Smooth muscle cell (in vitro differentiated cells): ENCODE measurements at regions not wholly inside any gene's neighbourhood (a gene's known extent, or its start where the extent isn't known, plus 50 kb on each side); places are given as distances from the start of the nearest gene placed in this dataset.

Experiments used
- DNase-seq: peaks from one replicate; lab custom pipeline; 2025; ENCODE audit not compliant: unreplicated experiment; lab: John Stamatoyannopoulos, UW
- H2AFZ ChIP-seq: fragments of 200-600 bp; sonication (generic); 2 replicates; pipeline ENCODE4 v1.6.0; 2016; ENCODE audit warnings: antibody characterized with exemption, low read depth, mild to moderate bottlenecking
- H3F3A ChIP-seq: fragments of 200-600 bp; sonication (generic); 2 replicates; pipeline ENCODE4 v1.6.0; 2017; ENCODE audit warnings: antibody characterized with exemption, low read depth
- H3K27ac ChIP-seq: fragments of 200-600 bp; sonication (generic); 2 replicates; pipeline ENCODE4 v1.5.1; 2016; ENCODE audit warnings: low read depth, mild to moderate bottlenecking
- H3K27me3 ChIP-seq: fragments of 200-600 bp; sonication (generic); 2 replicates; pipeline ENCODE4 v1.6.1; 2016; ENCODE audit warnings: low read depth, mild to moderate bottlenecking
- H3K36me3 ChIP-seq: fragments of 200-600 bp; sonication (generic); 2 replicates; pipeline ENCODE4 v1.5.1; 2016; ENCODE audit warnings: low read depth
- H3K4me1 ChIP-seq: fragments of 200-600 bp; sonication (generic); 2 replicates; pipeline ENCODE4 v1.5.1; 2016; ENCODE audit warnings: low read depth
- H3K4me2 ChIP-seq: fragments of 200-600 bp; sonication (generic); 2 replicates; pipeline ENCODE4 v1.6.0; 2016; ENCODE audit warnings: mild to moderate bottlenecking
- H3K4me3 ChIP-seq: fragments of 200-600 bp; sonication (generic); 2 replicates; pipeline ENCODE4 v1.5.1; 2016; ENCODE audit warnings: mild to moderate bottlenecking
- H3K79me2 ChIP-seq: fragments of 200-600 bp; sonication (generic); 2 replicates; pipeline ENCODE4 v1.6.0; 2016; ENCODE audit warnings: low read depth, mild to moderate bottlenecking
- H3K9ac ChIP-seq: fragments of 200-600 bp; sonication (generic); 2 replicates; pipeline ENCODE4 v1.6.0; 2016; ENCODE audit warnings: low read depth
- H3K9me3 ChIP-seq: fragments of 200-600 bp; sonication (generic); replicated peaks from 2 replicates; pipeline ENCODE4 v1.5.1; 2016; ENCODE audit warnings: low read depth
- H4K20me1 ChIP-seq: fragments of 200-600 bp; sonication (generic); 2 replicates; pipeline ENCODE4 v1.6.0; 2016; ENCODE audit warnings: low read depth
- CTCF ChIP-seq: fragments of 200-600 bp; sonication (generic); IDR thresholded peaks from 2 replicates; pipeline ENCODE4 v1.5.1; 2017; ENCODE audit warnings: borderline replicate concordance, mild to moderate bottlenecking, antibody characterized with exemption; ENCODE audit not compliant: insufficient read depth, poor library complexity, severe bottlenecking
- WGBS: methylation state at CpG from one replicate; pipeline ENCODE4 v1.1.7; 2016; ENCODE audit warnings: low lambda C conversion rate; 5-methylcytosine and 5-hydroxymethylcytosine counted together

DNA sequence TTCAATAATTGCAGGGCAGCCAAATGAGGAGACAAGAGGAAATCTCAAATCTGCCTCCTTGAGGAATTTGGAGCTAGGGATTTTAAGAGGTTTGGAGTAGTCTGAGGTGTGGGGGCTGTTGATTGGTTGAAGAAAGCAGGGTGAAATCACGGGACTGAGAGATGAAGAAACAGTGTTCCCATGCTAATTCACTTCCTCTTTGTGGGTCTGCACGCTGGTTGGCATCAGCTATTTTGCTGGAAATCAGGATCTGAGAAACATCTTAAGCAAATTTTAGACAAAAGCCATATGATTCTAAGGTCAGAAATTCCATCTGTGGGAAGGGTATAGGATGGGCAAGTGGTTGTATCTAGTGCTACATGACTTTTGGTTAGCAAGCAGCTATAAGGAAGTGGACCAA lies 107.1 kb upstream of the PAXBP1 start:
- no peak for DNase-seq
- 60% methylated on average over 2 of the region's 2 CpGs for WGBS
- no peaks in the 10 kb centered on the region for H3F3A ChIP-seq
- no peaks in the 10 kb centered on the region for H3K79me2 ChIP-seq
- no peak overlapping the region for H3K9ac ChIP-seq
- peaks cover 14% of the 10 kb centered on the region for H3K27me3 ChIP-seq
- H4K20me1 ChIP-seq: no peaks in the 10 kb centered on the region
- no peak for TF ChIP-seq CTCF
- no peak overlapping the region for H3K4me3 ChIP-seq
- H3K4me2 ChIP-seq: no peak overlapping the region
- H3K27ac ChIP-seq: no peak overlapping the region
- no peak overlapping the region for H2AFZ ChIP-seq
- H3K9me3 ChIP-seq: no peaks in the 10 kb centered on the region
- no peaks in the 10 kb centered on the region for H3K36me3 ChIP-seq
- H3K4me1 ChIP-seq: no peaks in the 10 kb centered on the region

DNA sequence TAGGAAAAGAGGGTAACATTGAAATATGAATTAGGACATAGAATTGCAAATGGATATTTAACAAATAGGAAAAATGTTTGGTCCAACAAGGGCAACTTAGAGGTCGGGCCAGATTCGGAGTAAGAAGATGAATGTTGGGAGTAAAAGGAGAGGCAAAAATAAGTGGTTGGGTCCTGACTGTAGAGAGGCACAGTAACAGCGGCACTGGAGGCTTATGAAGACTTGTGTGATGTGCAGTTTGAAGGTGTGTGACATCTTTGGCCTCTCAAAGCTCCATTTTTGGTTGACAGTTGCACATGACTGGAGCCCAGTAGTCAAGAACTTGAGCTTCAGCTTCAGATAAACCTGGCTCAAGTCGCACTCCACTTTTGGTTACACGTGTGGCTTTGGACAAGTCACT lies 109.9 kb upstream of the PAXBP1 start:
- Histone ChIP-seq H3K27me3 (peaks cover 14% of the 10 kb centered on the region), H3K36me3 (no peaks in the 10 kb centered on the region), H3K9ac (no peak overlapping the region), H4K20me1 (no peaks in the 10 kb centered on the region), H3K9me3 (no peaks in the 10 kb centered on the region), H3K4me2 (no peak overlapping the region), H3K4me3 (no peak overlapping the region), H3K4me1 (no peaks in the 10 kb centered on the region), H3F3A (no peaks in the 10 kb centered on the region), H2AFZ (no peak overlapping the region), H3K79me2 (no peaks in the 10 kb centered on the region), H3K27ac (no peak overlapping the region)
- DNase-seq: no peak
- no peak for TF ChIP-seq CTCF
- WGBS: 93% methylated on average over 5 of the region's 5 CpGs

DNA sequence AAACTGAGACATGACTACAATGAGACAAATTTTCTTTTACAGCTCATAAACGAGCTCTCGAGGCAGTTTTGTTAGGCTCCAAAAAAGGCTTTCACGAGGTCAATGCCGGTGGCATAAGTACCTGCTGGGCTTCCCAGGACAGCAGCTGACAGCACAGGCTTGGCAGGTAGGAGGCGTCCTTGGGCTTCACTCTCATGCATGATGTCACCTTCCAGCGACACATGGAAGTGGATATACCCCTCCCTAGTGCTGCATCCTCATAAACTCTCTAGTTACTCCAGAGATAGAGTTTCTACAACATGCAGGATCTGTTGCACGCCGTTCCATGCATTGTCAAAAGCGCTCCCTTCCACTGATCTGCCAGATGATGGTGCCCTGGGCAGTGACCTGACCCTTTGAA lies 112.5 kb upstream of the PAXBP1 start:
- no peak overlapping the region for H2AFZ ChIP-seq
- H3K4me1 ChIP-seq: no peaks in the 10 kb centered on the region
- no peak for TF ChIP-seq CTCF
- no peak overlapping the region for H3K27ac ChIP-seq
- no peaks in the 10 kb centered on the region for H3K9me3 ChIP-seq
- no peaks in the 10 kb centered on the region for H3K36me3 ChIP-seq
- peaks cover 18% of the 10 kb centered on the region for H3K27me3 ChIP-seq
- DNase-seq: no peak
- H3K79me2 ChIP-seq: no peaks in the 10 kb centered on the region
- H4K20me1 ChIP-seq: no peaks in the 10 kb centered on the region
- no peak overlapping the region for H3K4me3 ChIP-seq
- H3K9ac ChIP-seq: no peak overlapping the region
- H3F3A ChIP-seq: no peaks in the 10 kb centered on the region
- 66% methylated on average over 9 of the region's 9 CpGs for WGBS
- no peak overlapping the region for H3K4me2 ChIP-seq

- Histone ChIP-seq H3K9me3 (no peaks in the 10 kb centered on the region), H4K20me1 (no peaks in the 10 kb centered on the region), H3K36me3 (no peaks in the 10 kb centered on the region), H3K9ac (no peak overlapping the region), H3F3A (no peaks in the 10 kb centered on the region), H3K79me2 (no peaks in the 10 kb centered on the region), H3K27ac (no peak overlapping the region), H3K4me1 (no peaks in the 10 kb centered on the region), H3K4me3 (no peak overlapping the region), H2AFZ (no peak overlapping the region), H3K4me2 (no peak overlapping the region), H3K27me3 (peaks cover 11% of the 10 kb centered on the region)
- 92% methylated on average over 9 of the region's 9 CpGs for WGBS
- no peak for TF ChIP-seq CTCF
- DNase-seq: no peak
Measured at GRCh38 chr21:32886339-32886738, 114.8 kb upstream of the PAXBP1 start.
